ENCODE measurements at regions not wholly inside any gene's neighbourhood (a gene's known extent, or its start where the extent isn't known, plus 50 kb on each side); places are given as distances from the start of the nearest gene placed in this dataset.
"Not testable (repeated sequence)": the region's sequence is repeated elsewhere in the genome, so short reads cannot be mapped to it uniquely, and the experiment has no call there.

DNA sequence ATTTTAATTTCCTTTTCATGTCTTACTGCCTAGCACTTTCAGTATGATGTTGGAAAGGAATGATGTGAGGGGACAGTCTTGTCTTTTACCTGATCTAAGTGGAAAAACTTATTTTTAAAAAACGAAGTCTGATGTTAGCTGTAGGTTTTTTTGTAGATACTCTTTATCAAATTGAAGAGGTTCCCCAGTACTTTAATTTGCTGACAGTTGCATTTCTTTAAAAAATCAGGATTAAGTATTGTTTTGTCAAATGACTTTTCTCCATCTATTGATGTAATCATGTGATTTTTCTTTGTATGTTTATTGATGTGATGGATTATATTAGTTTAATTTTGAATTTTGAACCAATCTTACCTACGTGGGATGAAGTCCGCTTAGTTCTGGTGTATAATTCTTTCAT is 568.4 kb upstream of the AGA start:
- TF ChIP-seq, protein P1, sequence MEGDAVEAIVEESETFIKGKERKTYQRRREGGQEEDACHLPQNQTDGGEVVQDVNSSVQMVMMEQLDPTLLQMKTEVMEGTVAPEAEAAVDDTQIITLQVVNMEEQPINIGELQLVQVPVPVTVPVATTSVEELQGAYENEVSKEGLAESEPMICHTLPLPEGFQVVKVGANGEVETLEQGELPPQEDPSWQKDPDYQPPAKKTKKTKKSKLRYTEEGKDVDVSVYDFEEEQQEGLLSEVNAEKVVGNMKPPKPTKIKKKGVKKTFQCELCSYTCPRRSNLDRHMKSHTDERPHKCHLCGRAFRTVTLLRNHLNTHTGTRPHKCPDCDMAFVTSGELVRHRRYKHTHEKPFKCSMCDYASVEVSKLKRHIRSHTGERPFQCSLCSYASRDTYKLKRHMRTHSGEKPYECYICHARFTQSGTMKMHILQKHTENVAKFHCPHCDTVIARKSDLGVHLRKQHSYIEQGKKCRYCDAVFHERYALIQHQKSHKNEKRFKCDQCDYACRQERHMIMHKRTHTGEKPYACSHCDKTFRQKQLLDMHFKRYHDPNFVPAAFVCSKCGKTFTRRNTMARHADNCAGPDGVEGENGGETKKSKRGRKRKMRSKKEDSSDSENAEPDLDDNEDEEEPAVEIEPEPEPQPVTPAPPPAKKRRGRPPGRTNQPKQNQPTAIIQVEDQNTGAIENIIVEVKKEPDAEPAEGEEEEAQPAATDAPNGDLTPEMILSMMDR (IDR thresholded peaks at IDR 0.05): no peak
- H3K27me3 ChIP-seq (ENCODE audit: control insufficient read depth in 2 of 2, insufficient read depth in 2 of 2, low read length in 2 of 2): no peaks in the 10 kb centered on the region
- peaks cover 0 to 16% (median 4%) of the 10 kb centered on the region in 7 donors for H3K9me3 Mint-ChIP-seq
- no peaks in the 10 kb centered on the region for H3K79me2 ChIP-seq (ENCODE audit: insufficient read depth, low read length)
- H3K36me3 ChIP-seq (replicated peaks in 1 of 2; ENCODE audit: control insufficient read depth in 1 of 2, insufficient read depth in 2 of 2, low read length in 2 of 2): no peaks in the 10 kb centered on the region
- no peak overlapping the region for H2AFZ ChIP-seq (ENCODE audit: insufficient read depth, low read depth, low read length, poor library complexity, severe bottlenecking)
- H3K36me3 Mint-ChIP-seq: no peaks in the 10 kb centered on the region
- intact Hi-C loops (cut with micrococcal nuclease): no loop called here
- H3K27me3 Mint-ChIP-seq (ENCODE audit: low read depth in 3 of 3): no peaks in the 10 kb centered on the region
- no peak overlapping the region for H3K4me3 Mint-ChIP-seq
- no peak overlapping the region for H3K4me2 ChIP-seq (replicated peaks; ENCODE audit: extremely low read depth, low read length, poor library complexity, severe bottlenecking)
- WGBS (ENCODE audit: insufficient coverage): no CpG with 5 or more reads among the region's 3 CpGs
- no peak overlapping the region for H3K4me3 ChIP-seq (replicated peaks in 1 of 3; ENCODE audit: low read depth in 2 of 3, low read length in 3 of 3)
- no peaks in the 10 kb centered on the region for H3K4me1 Mint-ChIP-seq
- no peak overlapping the region for H3K27ac Mint-ChIP-seq
- no peaks in the 10 kb centered on the region for H4K20me1 ChIP-seq (ENCODE audit: insufficient read depth, low read length)
- no peak overlapping the region for H3K9ac ChIP-seq (ENCODE audit: insufficient read depth, low read length, poor library complexity, severe bottlenecking)
- DNase-seq: no peak
- no peak overlapping the region for H3K27ac ChIP-seq (ENCODE audit: low read depth in 1 of 2, low read length in 2 of 2)
- peaks cover 0 to 1% of the 10 kb centered on the region in 2 donors for H3K9me3 ChIP-seq (replicated peaks in 1 of 2; ENCODE audit: control insufficient read depth in 1 of 2, insufficient read depth in 1 of 2, low read length in 2 of 2)
- no peaks in the 10 kb centered on the region for H3K4me1 ChIP-seq (ENCODE audit: control insufficient read depth in 1 of 2, insufficient read depth in 2 of 2, low read length in 2 of 2)

DNA sequence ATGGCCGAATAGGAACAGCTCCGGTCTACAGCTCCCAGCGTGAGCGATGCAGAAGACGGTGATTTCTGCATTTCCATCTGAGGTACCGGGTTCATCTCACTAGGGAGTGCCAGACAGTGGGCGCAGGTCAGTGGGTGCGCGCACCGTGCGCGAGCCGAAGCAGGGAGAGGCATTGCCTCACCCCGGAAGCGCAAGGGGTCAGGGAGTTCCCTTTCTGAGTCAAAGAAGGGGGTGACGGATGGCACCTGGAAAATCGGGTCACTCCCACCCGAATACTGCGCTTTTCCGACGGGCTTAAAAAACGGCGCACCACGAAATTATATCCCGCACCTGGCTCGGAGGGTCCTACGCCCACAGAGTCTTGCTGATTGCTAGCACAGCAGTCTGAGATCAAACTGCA is 572.8 kb upstream of the AGA start:
- H4K20me1 ChIP-seq (ENCODE audit: insufficient read depth, low read length); intact Hi-C loops (cut with micrococcal nuclease); H3K9me3 Mint-ChIP-seq; H3K4me1 Mint-ChIP-seq; DNase-seq; H3K4me1 ChIP-seq (ENCODE audit: control insufficient read depth in 1 of 2, insufficient read depth in 2 of 2, low read length in 2 of 2); H3K27me3 Mint-ChIP-seq (ENCODE audit: low read depth in 3 of 3); H3K4me3 Mint-ChIP-seq; H3K36me3 Mint-ChIP-seq; H3K9ac ChIP-seq (ENCODE audit: insufficient read depth, low read length, poor library complexity, severe bottlenecking); H3K27ac ChIP-seq (ENCODE audit: low read depth in 1 of 2, low read length in 2 of 2); H2AFZ ChIP-seq (ENCODE audit: insufficient read depth, low read depth, low read length, poor library complexity, severe bottlenecking); H3K36me3 ChIP-seq (replicated peaks in 1 of 2; ENCODE audit: control insufficient read depth in 1 of 2, insufficient read depth in 2 of 2, low read length in 2 of 2); H3K9me3 ChIP-seq (replicated peaks in 1 of 2; ENCODE audit: control insufficient read depth in 1 of 2, insufficient read depth in 1 of 2, low read length in 2 of 2); H3K4me2 ChIP-seq (replicated peaks; ENCODE audit: extremely low read depth, low read length, poor library complexity, severe bottlenecking); H3K27me3 ChIP-seq (ENCODE audit: control insufficient read depth in 2 of 2, insufficient read depth in 2 of 2, low read length in 2 of 2); H3K4me3 ChIP-seq (replicated peaks in 1 of 3; ENCODE audit: low read depth in 2 of 3, low read length in 3 of 3); H3K27ac Mint-ChIP-seq; H3K79me2 ChIP-seq (ENCODE audit: insufficient read depth, low read length): not testable (repeated sequence)
- 100% methylated on average over 3 of the region's 27 CpGs for WGBS (ENCODE audit: insufficient coverage)

Measured in CD14-positive monocyte (primary cell).